ENCODE measurements at regions not wholly inside any gene's neighbourhood (a gene's known extent, or its start where the extent isn't known, plus 50 kb on each side); places are given as distances from the start of the nearest gene placed in this dataset.

- TF ChIP-seq CTCF (IDR thresholded peaks at IDR 0.05; ENCODE audit: low read depth, low read length) (no peak), POLR2A (IDR thresholded peaks at IDR 0.05; ENCODE audit: extremely low read depth, insufficient read length) (no peak)
These were observed 89.6 kb upstream of the TLE3 start for GRCh38 chr15:70187331-70187730.
